ENCODE measurements at regions not wholly inside any gene's neighbourhood (a gene's known extent, or its start where the extent isn't known, plus 50 kb on each side); places are given as distances from the start of the nearest gene placed in this dataset.

DNA sequence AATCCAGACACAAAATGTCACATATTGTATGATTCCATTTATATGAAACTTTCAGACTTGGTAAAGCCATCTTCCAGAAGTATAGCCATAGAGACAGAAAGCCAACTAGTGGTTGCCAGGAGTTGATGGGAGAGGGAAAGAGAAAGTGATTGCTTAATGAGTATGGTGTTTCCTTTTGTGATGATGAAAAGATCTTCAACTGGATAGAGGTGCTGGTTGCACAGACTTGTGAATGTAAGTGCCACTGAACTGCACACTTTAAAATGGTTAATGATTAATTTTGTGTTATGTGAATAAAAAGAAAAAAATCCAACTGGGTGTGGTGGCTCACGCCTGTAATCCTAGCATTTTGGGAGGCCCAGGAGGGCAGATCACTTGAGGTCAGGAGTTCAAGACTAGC, 135.3 kb upstream of the SLC1A4 start:
- Histone ChIP-seq H3K4me3 (ENCODE audit: control insufficient read depth in 1 of 7, extremely low read depth in 1 of 7, insufficient read depth in 4 of 7, low read depth in 2 of 7, low read length in 6 of 7) (no peak overlapping the region), H3K27ac (ENCODE audit: insufficient read depth in 1 of 2, low read depth in 1 of 2, low read length in 2 of 2, poor library complexity in 1 of 2, severe bottlenecking in 2 of 2) (no peak overlapping the region), H3K4me1 (ENCODE audit: control extremely low read depth in 1 of 4, control insufficient read depth in 4 of 4, insufficient read depth in 4 of 4, low read length in 3 of 4) (peaks cover 8 to 70% (median 24%) of the 10 kb centered on the region in 4 experiments), H3K27me3 (replicated peaks in 2 of 5; ENCODE audit: control insufficient read depth in 4 of 5, insufficient read depth in 5 of 5, low read length in 4 of 5) (no peaks in the 10 kb centered on the region), H3K36me3 (ENCODE audit: control insufficient read depth in 4 of 4, insufficient read depth in 4 of 4, low read length in 3 of 4) (no peaks in the 10 kb centered on the region), H3K9me3 (ENCODE audit: control extremely low read depth in 1 of 5, control insufficient read depth in 4 of 5, insufficient read depth in 2 of 5, low read depth in 1 of 5, low read length in 4 of 5) (no peaks in the 10 kb centered on the region)
- 100% methylated on average over 1 of the region's 1 CpG for WGBS (ENCODE audit: insufficient coverage)
- ChIA-PET CTCF (interaction anchor here (2.2 kb wide), 1 partner anchor 11 kb away, joined by 5 read pairs; no protein-coding TSS in a partner anchor), POLR2A (no interaction called here)
- peak in 1 of 3 donors; percentile 29 for DNase-seq

DNA sequence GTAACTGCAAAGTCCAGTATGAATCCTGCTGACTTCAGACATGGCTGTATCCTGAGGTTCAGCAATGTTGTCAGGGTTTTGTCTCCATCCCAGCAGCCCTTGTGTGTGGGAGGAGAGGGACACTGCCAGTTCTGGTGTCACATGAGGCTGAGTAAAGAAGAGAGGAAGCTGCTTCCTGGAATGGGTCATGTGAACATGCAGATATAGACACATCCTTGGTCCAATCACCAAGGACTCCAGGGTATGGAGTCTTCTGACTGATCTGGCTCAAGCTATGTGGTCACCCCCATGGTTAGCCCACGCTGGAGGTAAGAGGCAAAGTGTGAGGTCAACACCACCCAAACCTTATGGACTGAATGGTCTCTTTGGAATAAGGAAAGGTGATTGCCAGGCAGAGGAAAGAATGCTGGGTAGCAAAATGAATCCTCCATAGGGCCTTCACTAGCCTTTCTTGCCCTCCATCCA, 134.4 kb upstream of the SLC1A4 start:
- no peak overlapping the region for H3K27ac ChIP-seq (ENCODE audit: insufficient read depth in 1 of 2, low read depth in 1 of 2, low read length in 2 of 2, poor library complexity in 1 of 2, severe bottlenecking in 2 of 2)
- peaks cover 8 to 79% (median 32%) of the 10 kb centered on the region in 4 experiments for H3K4me1 ChIP-seq (ENCODE audit: control extremely low read depth in 1 of 4, control insufficient read depth in 4 of 4, insufficient read depth in 4 of 4, low read length in 3 of 4)

DNA sequence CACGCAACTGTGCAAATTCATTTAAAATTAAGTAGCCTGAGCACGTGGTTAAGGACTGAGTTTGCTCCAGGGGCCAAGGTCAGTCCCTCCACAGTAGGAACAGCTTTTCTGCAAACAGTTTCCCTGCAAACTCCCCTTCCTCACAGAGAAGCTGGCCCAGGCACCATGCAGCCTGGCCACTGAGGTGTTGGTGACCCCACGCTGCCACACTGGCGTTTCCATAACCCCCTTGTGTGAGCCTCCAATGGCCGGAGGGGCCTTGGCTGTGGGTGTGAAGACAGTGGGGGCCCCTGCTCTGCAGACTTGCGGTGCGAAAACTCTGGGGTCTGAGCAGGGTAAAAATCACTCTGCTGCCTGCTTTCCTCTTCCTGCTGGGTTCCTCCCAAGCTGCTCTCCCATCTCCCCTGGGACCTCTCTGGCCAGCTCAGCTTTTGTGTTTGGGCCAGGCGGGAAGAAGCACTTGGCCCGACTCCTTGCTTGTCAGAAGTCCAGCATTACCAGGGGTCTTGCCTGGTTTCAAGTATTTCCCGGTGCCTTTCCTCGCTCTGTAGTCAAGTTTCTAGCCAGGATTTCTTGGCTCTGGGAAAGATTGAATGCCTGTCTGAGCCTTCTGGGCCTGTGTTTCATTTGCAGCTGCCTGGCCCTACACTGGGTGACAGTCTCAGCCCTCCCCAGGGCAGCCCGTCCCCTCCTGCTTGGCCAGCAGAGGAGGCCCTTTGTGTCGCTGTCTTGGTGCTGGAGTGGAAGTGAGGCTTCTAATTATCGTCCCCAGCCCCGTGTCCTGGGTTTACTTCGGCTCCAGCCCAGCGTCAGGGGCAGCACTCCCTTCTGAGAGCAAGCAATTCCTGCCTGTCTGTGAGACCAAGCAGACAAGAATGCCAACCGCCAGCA, 131.4 kb upstream of the SLC1A4 start:
- ChIA-PET CTCF (interaction anchor here (1.0 to 2.1 kb wide), 6 partner anchors 9 to 281 kb away, joined by 3 to 7 read pairs (median 4); no protein-coding TSS in a partner anchor), POLR2A (no interaction called here)
- WGBS (ENCODE audit: insufficient coverage) = 98% methylated on average over 17 of the region's 18 CpGs
- Histone ChIP-seq H3K9me3 (ENCODE audit: control extremely low read depth in 1 of 5, control insufficient read depth in 4 of 5, insufficient read depth in 2 of 5, low read depth in 1 of 5, low read length in 4 of 5) (no peaks in the 10 kb centered on the region), H3K27ac (ENCODE audit: insufficient read depth in 1 of 2, low read depth in 1 of 2, low read length in 2 of 2, poor library complexity in 1 of 2, severe bottlenecking in 2 of 2) (peak overlapping the region in 1 of 2 experiments; percentile 8), H3K4me3 (ENCODE audit: control insufficient read depth in 1 of 7, extremely low read depth in 1 of 7, insufficient read depth in 4 of 7, low read depth in 2 of 7, low read length in 6 of 7) (no peak overlapping the region), H3K27me3 (replicated peaks in 2 of 5; ENCODE audit: control insufficient read depth in 4 of 5, insufficient read depth in 5 of 5, low read length in 4 of 5) (no peaks in the 10 kb centered on the region), H3K4me1 (ENCODE audit: control extremely low read depth in 1 of 4, control insufficient read depth in 4 of 4, insufficient read depth in 4 of 4, low read length in 3 of 4) (peaks cover 6 to 84% (median 31%) of the 10 kb centered on the region in 4 experiments), H3K36me3 (ENCODE audit: control insufficient read depth in 4 of 4, insufficient read depth in 4 of 4, low read length in 3 of 4) (no peaks in the 10 kb centered on the region)
- no peak for DNase-seq

More for the DNA sequence above, 134.4 kb upstream of the SLC1A4 start:
- Histone ChIP-seq H3K27me3 (replicated peaks in 2 of 5; ENCODE audit: control insufficient read depth in 4 of 5, insufficient read depth in 5 of 5, low read length in 4 of 5) (no peaks in the 10 kb centered on the region), H3K9me3 (ENCODE audit: control extremely low read depth in 1 of 5, control insufficient read depth in 4 of 5, insufficient read depth in 2 of 5, low read depth in 1 of 5, low read length in 4 of 5) (no peaks in the 10 kb centered on the region), H3K36me3 (ENCODE audit: control insufficient read depth in 4 of 4, insufficient read depth in 4 of 4, low read length in 3 of 4) (no peaks in the 10 kb centered on the region), H3K4me3 (ENCODE audit: control insufficient read depth in 1 of 7, extremely low read depth in 1 of 7, insufficient read depth in 4 of 7, low read depth in 2 of 7, low read length in 6 of 7) (no peak overlapping the region)
- POLR2A ChIA-PET = no interaction called here
- CTCF ChIA-PET = no interaction called here
- 86% methylated on average over 1 of the region's 1 CpG for WGBS (ENCODE audit: insufficient coverage)
- no peak for DNase-seq

DNA sequence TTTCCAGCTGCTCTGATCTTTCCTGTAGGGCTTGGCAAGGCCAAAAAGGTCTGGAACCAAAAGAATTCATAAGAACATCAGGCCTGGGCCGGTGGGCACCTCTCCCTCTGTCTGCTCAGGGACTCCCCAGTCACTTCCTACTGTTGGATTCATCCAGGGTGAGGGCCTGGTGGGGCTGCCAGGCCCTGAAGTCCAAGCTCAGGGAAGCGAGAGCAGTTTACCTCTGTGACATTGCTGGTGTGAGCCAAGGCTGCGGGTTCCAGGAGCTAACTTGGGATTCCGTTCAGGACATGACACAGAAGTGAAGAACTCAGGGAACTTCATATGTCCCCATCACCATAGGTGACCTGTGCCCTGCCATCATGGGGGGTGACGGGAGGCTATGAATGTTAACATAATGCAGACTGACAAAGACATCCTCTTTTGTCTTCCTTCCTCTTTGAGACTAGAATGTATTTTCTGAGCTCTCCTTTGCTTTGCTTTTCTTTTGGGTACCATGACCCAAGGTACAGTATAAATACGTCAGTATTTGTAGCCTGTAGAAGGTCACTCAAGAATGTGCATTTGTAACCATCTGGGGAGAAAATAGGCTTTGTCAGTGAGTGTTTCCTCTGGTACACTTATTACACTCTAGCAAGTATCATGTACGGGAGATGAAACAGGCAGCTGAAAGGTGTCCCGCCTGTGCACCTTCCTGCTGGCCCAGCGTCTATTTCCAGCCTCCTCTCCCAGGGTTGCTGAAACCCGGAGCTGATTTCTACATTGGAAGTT, 130.5 kb upstream of the SLC1A4 start:
- Histone ChIP-seq H3K9me3 (ENCODE audit: control extremely low read depth in 1 of 5, control insufficient read depth in 4 of 5, insufficient read depth in 2 of 5, low read depth in 1 of 5, low read length in 4 of 5) (no peaks in the 10 kb centered on the region), H3K27me3 (replicated peaks in 2 of 5; ENCODE audit: control insufficient read depth in 4 of 5, insufficient read depth in 5 of 5, low read length in 4 of 5) (no peaks in the 10 kb centered on the region), H3K4me3 (ENCODE audit: control insufficient read depth in 1 of 7, extremely low read depth in 1 of 7, insufficient read depth in 4 of 7, low read depth in 2 of 7, low read length in 6 of 7) (peak overlapping the region in 4 of 7 experiments; percentile 21 to 70 (median 56)), H3K27ac (ENCODE audit: insufficient read depth in 1 of 2, low read depth in 1 of 2, low read length in 2 of 2, poor library complexity in 1 of 2, severe bottlenecking in 2 of 2) (peak overlapping the region in 1 of 2 experiments; percentile 69), H3K4me1 (ENCODE audit: control extremely low read depth in 1 of 4, control insufficient read depth in 4 of 4, insufficient read depth in 4 of 4, low read length in 3 of 4) (peaks cover 9 to 84% (median 30%) of the 10 kb centered on the region in 4 experiments), H3K36me3 (ENCODE audit: control insufficient read depth in 4 of 4, insufficient read depth in 4 of 4, low read length in 3 of 4) (no peaks in the 10 kb centered on the region)
- CTCF ChIA-PET = interaction anchor here (0.7 to 2.1 kb wide), 14 partner anchors 8 to 290 kb away, joined by 3 to 11 read pairs (median 5); no protein-coding TSS in a partner anchor
- peak in 2 of 3 donors; percentile 43 to 58 for DNase-seq
- WGBS (ENCODE audit: insufficient coverage) = 66% methylated on average over 8 of the region's 10 CpGs
- POLR2A ChIA-PET = interaction anchor here (0.7 kb wide), 1 partner anchor 207 kb away, joined by 3 read pairs; no protein-coding TSS in a partner anchor

DNA sequence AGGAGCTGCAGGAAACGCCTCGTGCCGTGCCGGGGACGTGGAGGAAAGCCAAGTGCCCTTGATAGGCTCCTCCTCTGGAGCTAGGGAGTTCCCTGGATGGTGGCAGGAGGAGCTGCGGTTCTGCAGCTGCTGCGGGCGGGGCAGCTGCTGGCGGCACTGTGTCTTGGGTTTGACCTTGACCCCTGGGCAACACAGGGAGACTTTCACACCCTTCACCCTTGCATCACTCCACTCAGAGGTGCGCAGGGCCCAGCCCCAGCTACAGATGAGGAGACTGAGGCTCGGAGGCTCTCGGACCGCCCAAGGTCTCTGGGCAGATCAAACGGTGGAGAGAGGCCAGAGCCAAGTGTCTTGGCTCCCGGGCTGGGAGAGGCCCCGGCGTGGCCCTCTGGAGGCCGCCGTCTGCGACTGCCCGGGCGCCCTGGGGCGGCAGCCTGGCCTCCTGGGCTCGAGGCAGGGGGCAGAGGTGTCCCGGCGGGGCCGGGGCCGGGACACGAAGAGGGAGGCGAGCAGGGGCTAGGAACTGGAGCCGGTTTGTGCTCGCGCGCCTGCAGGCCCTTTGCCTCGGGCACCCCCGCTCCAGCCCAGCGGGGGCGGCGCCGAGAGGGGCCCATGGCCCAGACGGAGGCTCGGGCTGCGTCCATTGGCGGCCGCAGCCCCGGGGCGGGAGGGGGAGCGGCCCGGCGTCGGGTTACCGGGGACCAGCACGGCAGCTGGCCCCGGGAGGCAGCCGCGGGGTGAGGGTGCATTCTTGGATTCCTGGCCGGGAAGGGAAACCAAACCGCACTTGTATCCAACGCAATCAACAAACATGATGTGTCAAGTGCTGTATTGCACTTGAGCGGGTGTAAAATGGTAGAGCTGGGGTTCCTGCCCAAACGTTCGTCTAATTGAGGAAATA, 129.6 kb upstream of the SLC1A4 start:
- no peaks in the 10 kb centered on the region for H3K36me3 ChIP-seq (ENCODE audit: control insufficient read depth in 4 of 4, insufficient read depth in 4 of 4, low read length in 3 of 4)
- no peaks in the 10 kb centered on the region for H3K9me3 ChIP-seq (ENCODE audit: control extremely low read depth in 1 of 5, control insufficient read depth in 4 of 5, insufficient read depth in 2 of 5, low read depth in 1 of 5, low read length in 4 of 5)
- WGBS (ENCODE audit: insufficient coverage) = 10% methylated on average over 48 of the region's 62 CpGs
- H3K4me3 ChIP-seq (ENCODE audit: control insufficient read depth in 1 of 7, extremely low read depth in 1 of 7, insufficient read depth in 4 of 7, low read depth in 2 of 7, low read length in 6 of 7) = peak overlapping the region; percentile 21 to 70 (median 33)
- no peaks in the 10 kb centered on the region for H3K27me3 ChIP-seq (replicated peaks in 2 of 5; ENCODE audit: control insufficient read depth in 4 of 5, insufficient read depth in 5 of 5, low read length in 4 of 5)
- ChIA-PET POLR2A (interaction anchor here (0.7 kb wide), 2 partner anchors 36 to 208 kb away, joined by 3 read pairs; no protein-coding TSS in a partner anchor), CTCF (interaction anchor here (0.7 to 2.1 kb wide), 18 partner anchors 8 to 273 kb away, joined by 3 to 11 read pairs (median 4); no protein-coding TSS in a partner anchor)
- H3K27ac ChIP-seq (ENCODE audit: insufficient read depth in 1 of 2, low read depth in 1 of 2, low read length in 2 of 2, poor library complexity in 1 of 2, severe bottlenecking in 2 of 2) = peak overlapping the region in 1 of 2 experiments; percentile 69
- peak in 2 of 3 donors; percentile 76 to 81 for DNase-seq
- H3K4me1 ChIP-seq (ENCODE audit: control extremely low read depth in 1 of 4, control insufficient read depth in 4 of 4, insufficient read depth in 4 of 4, low read length in 3 of 4) = peaks cover 14 to 85% (median 34%) of the 10 kb centered on the region in 4 experiments

DNA sequence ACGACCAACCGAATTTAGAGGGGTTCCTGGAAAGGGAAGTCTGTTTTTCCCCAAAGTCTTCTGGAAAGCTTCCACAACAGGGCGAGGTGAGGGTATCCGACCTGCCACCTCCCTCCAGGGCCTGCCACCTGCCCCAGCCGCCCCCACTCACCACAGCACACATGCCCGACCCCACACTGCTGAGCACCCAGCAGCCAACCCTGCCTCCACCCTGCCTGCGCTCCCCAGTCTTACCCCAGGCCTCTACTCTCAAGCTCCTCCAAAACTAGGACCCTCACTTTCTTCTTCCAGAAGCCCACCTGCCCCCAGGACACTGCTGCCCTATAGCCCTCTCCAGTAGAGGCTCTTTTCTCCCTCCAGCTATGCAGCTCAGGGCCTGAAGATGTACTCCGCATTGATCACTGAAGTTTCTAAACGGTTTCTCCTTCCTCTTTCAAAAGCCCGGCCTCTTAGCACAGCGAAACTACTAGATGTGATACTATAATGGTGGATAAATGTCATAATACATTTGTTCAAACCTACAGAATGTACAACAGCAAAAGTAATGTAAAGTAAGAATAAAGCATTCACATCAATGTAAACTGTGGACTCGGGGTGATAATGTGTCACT, 128.8 kb upstream of the SLC1A4 start:
- POLR2A ChIA-PET = interaction anchor here (0.7 kb wide), 1 partner anchor 37 kb away, joined by 3 read pairs; no protein-coding TSS in a partner anchor
- CTCF ChIA-PET = interaction anchor here (0.7 to 2.1 kb wide), 9 partner anchors 8 to 274 kb away, joined by 3 to 11 read pairs (median 3); no protein-coding TSS in a partner anchor
- H3K27ac ChIP-seq (ENCODE audit: insufficient read depth in 1 of 2, low read depth in 1 of 2, low read length in 2 of 2, poor library complexity in 1 of 2, severe bottlenecking in 2 of 2) = peak overlapping the region in 1 of 2 experiments; percentile 69

More for the DNA sequence above, 128.8 kb upstream of the SLC1A4 start:
- H3K9me3 ChIP-seq (ENCODE audit: control extremely low read depth in 1 of 5, control insufficient read depth in 4 of 5, insufficient read depth in 2 of 5, low read depth in 1 of 5, low read length in 4 of 5) = no peaks in the 10 kb centered on the region
- peak in 2 of 3 donors; percentile 17 to 33 for DNase-seq
- peaks cover 14 to 86% (median 36%) of the 10 kb centered on the region in 4 experiments for H3K4me1 ChIP-seq (ENCODE audit: control extremely low read depth in 1 of 4, control insufficient read depth in 4 of 4, insufficient read depth in 4 of 4, low read length in 3 of 4)
- WGBS (ENCODE audit: insufficient coverage) = 12% methylated on average over 5 of the region's 12 CpGs
- no peaks in the 10 kb centered on the region for H3K27me3 ChIP-seq (replicated peaks in 2 of 5; ENCODE audit: control insufficient read depth in 4 of 5, insufficient read depth in 5 of 5, low read length in 4 of 5)
- H3K36me3 ChIP-seq (ENCODE audit: control insufficient read depth in 4 of 4, insufficient read depth in 4 of 4, low read length in 3 of 4) = no peaks in the 10 kb centered on the region
- H3K4me3 ChIP-seq (ENCODE audit: control insufficient read depth in 1 of 7, extremely low read depth in 1 of 7, insufficient read depth in 4 of 7, low read depth in 2 of 7, low read length in 6 of 7) = peak overlapping the region in 5 of 7 experiments; percentile 25 to 70 (median 53)
